ENCODE measurements at regions not wholly inside any gene's neighbourhood (a gene's known extent, or its start where the extent isn't known, plus 50 kb on each side); places are given as distances from the start of the nearest gene placed in this dataset.
A peak's percentile ranks its signal among the peaks of the same experiment; 100 is the strongest.

DNA sequence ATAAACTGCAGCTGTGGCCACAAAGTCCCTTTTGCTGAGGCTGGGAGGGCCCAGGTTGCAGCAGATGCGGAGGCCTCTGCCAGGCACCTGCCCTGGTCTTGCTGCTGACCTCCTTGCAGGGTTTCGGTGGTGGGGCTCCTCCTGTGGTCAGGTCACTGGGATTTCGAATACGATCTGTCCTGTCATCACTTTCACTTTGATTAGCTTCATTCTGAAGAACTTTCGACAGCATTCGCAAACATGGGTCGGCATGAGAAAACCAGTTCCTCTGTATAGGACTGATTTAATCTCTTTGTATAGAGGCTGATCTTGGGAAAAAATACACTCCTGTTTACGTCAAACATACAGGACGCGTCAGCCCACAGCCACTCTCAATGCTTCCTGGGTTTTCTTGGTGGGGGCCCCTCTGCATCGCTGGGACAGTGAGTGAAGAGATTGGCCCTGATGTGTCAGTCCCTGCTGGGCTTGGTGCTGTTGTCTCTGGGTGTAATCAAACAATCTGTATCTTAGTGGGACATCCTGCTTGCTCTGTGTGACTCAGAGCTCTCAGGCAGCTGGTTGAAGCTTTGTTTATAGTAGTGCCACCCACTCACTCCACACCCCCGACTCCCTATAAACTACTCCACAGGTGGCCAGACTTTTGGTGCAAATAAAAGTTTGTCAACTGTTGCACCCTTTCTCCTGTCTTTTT, 209.4 kb upstream of the CXCR4 start:
- FAIRE-seq (no peak), DNase-seq (no peak), ATAC-seq (peak in 1 of 4 donors; percentile 32)
- Histone ChIP-seq H3K27ac (no peak overlapping the region), H3K27me3 (no peaks in the 10 kb centered on the region), H3K4me3 (no peak overlapping the region), H3K9me3 (no peaks in the 10 kb centered on the region), H3K4me1 (no peaks in the 10 kb centered on the region), H3K36me3 (no peaks in the 10 kb centered on the region)
- TF ChIP-seq, protein P1, sequence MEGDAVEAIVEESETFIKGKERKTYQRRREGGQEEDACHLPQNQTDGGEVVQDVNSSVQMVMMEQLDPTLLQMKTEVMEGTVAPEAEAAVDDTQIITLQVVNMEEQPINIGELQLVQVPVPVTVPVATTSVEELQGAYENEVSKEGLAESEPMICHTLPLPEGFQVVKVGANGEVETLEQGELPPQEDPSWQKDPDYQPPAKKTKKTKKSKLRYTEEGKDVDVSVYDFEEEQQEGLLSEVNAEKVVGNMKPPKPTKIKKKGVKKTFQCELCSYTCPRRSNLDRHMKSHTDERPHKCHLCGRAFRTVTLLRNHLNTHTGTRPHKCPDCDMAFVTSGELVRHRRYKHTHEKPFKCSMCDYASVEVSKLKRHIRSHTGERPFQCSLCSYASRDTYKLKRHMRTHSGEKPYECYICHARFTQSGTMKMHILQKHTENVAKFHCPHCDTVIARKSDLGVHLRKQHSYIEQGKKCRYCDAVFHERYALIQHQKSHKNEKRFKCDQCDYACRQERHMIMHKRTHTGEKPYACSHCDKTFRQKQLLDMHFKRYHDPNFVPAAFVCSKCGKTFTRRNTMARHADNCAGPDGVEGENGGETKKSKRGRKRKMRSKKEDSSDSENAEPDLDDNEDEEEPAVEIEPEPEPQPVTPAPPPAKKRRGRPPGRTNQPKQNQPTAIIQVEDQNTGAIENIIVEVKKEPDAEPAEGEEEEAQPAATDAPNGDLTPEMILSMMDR (IDR thresholded peaks at IDR 0.05): no peak
- intact Hi-C loops (cut with DNase I): no loop called here
- WGBS, 2 donors: 57 to 58% methylated on average over 12 of the region's 12 CpGs

DNA sequence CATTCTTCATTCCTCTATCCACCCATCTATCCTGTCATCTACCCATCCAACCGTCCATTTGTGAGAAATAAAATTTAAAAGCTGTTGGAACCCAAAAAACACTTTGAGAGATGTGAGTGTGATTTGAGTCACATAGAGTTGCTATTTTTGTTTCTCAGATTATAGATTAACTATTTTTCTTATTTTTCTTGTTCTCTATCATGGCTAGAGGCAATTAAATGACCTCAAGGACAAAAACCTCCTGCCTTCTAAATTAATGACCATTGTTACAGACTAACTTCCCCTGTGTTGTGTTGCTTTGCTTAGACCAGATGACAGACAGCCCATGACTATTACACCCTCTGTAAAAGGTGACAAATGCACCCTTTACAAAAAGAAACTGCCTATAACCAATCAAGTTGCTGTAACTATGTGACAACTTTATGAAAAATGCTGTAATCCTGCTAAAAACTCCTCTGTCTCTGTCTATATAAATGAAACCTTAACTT, 207.9 kb upstream of the CXCR4 start:
- DNase-seq (no peak), ATAC-seq (no peak), FAIRE-seq (no peak)
- Histone ChIP-seq H3K27me3 (no peaks in the 10 kb centered on the region), H3K4me3 (no peak overlapping the region), H3K4me1 (no peaks in the 10 kb centered on the region), H3K36me3 (no peaks in the 10 kb centered on the region), H3K27ac (no peak overlapping the region), H3K9me3 (no peaks in the 10 kb centered on the region)
- WGBS, 2 donors: 26 to 44% methylated on average over 1 of the region's 1 CpG
- TF ChIP-seq, protein P1 (IDR thresholded peaks at IDR 0.05): no peak
- intact Hi-C loops (cut with DNase I): no loop called here

DNA sequence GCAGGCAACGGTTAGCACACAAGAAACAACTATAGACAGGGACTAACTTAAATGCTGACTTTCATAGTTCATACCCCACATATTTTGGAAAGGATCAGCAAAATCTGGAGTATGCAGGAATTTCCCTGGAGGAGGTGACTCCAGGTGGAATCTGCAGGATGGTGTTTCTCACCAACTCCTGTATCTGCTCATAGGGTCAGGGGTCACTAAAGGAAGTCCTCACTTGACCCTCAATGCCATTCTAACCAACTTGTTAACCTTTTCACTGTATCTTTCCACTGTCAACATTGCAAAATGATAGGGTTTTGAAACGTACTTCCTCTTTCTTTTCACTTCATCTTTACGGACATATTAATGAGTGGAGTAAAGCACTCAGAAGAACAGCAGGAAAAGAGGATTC, 207.0 kb upstream of the CXCR4 start:
- H3K27me3 ChIP-seq: no peaks in the 10 kb centered on the region
- H3K9me3 ChIP-seq: no peaks in the 10 kb centered on the region
- H3K4me1 ChIP-seq: no peaks in the 10 kb centered on the region
- no peaks in the 10 kb centered on the region for H3K36me3 ChIP-seq
- 59 to 62% methylated on average over 3 of the region's 3 CpGs for WGBS, 2 donors
- FAIRE-seq: no peak
- intact Hi-C loops (cut with DNase I): no loop called here
- DNase-seq: no peak
- peak in 1 of 4 donors; percentile 22 for ATAC-seq
- TF ChIP-seq, protein P1 (IDR thresholded peaks at IDR 0.05): no peak
- H3K27ac ChIP-seq: no peak overlapping the region
- no peak overlapping the region for H3K4me3 ChIP-seq

DNA sequence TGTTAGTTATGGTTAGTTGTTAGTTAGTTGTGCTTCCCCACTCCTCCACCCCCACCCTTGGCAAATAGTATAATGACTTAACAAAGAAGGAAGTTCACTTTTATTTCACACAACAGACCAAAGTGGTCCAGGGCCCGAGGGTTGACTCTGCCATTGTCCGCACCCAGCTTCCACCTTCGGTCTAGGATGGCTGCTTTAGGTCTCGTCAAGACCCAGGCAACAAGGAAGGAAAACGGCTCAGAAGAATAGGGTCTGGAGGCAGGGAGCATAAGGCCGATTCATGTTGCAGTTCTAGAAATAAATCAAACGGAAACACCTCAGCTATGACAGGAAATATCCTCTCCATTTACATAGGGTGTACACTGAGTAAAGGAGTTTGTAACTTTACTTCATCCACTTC, 206.0 kb upstream of the CXCR4 start:
- no peak overlapping the region for H3K27ac ChIP-seq
- no peak for FAIRE-seq
- no peak overlapping the region for H3K4me3 ChIP-seq
- no peaks in the 10 kb centered on the region for H3K36me3 ChIP-seq
- no peaks in the 10 kb centered on the region for H3K4me1 ChIP-seq
- no peak for ATAC-seq
- H3K27me3 ChIP-seq: no peaks in the 10 kb centered on the region
- DNase-seq: no peak
- TF ChIP-seq, protein P1 (IDR thresholded peaks at IDR 0.05): no peak
- no peaks in the 10 kb centered on the region for H3K9me3 ChIP-seq
- WGBS, 2 donors: 72 to 76% methylated on average over 7 of the region's 7 CpGs
- intact Hi-C loops (cut with DNase I): no loop called here

DNA sequence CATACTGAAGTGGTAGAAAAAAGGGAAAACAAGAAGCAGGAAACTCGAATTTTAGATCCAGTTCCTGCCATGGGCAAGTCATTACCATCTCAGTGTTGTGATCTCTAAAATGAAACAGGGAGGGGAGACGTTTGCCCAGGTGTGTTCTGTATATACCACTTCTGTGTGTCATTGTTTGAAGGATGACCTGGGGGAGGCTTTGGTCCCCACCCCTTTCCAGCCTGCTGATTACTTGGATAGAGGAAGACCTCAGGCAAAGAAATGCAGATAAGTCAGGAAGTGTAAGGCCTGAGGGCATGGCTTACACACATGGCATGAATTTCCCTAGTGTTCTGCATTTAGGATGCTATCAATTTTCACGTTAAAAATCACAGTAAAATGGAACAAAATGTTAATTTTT, 205.2 kb upstream of the CXCR4 start:
- Histone ChIP-seq H3K9me3 (no peaks in the 10 kb centered on the region), H3K4me1 (no peaks in the 10 kb centered on the region), H3K27ac (no peak overlapping the region), H3K4me3 (no peak overlapping the region), H3K27me3 (no peaks in the 10 kb centered on the region), H3K36me3 (no peaks in the 10 kb centered on the region)
- no peak for FAIRE-seq
- 32 to 33% methylated on average over 3 of the region's 3 CpGs for WGBS, 2 donors
- intact Hi-C loops (cut with DNase I): no loop called here
- ATAC-seq: no peak
- DNase-seq: no peak
- TF ChIP-seq, protein P1 (IDR thresholded peaks at IDR 0.05): no peak
